HG03571 (cell line): ENCODE measurements at regions not wholly inside any gene's neighbourhood (a gene's known extent, or its start where the extent isn't known, plus 50 kb on each side); places are given as distances from the start of the nearest gene placed in this dataset.

Experiments
- ATAC-seq: cut with Tn5 transposase; IDR thresholded peaks from one replicate; pipeline ENCODE4 v1.9.1; 2021; ENCODE audit not compliant: unreplicated experiment

GRCh38 chr12:88790231-88790630 lies 210.0 kb upstream of the KITLG start:
- no peak for ATAC-seq

- ATAC-seq: no peak
These were observed 203.9 kb upstream of the KITLG start for GRCh38 chr12:88784166-88784565.

DNA sequence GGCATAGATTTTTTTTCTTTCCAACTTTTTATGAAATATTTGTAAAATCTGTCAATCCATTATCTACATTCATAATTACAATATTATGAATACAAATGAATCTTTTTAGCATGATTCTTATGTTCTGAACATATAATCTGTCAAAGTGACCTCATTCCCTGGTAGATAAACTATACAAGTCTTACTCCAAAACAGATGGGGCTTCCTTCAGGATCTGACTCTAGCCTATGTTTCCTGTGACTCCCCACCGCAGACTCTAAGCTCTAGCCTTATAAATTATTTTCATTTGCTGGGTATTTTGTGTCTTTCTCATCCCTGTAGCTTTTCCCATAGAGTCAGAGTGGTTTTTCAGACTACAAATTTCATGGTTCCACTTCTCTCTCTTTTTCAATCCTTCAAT lies 202.1 kb upstream of the KITLG start:
- ATAC-seq: no peak

DNA sequence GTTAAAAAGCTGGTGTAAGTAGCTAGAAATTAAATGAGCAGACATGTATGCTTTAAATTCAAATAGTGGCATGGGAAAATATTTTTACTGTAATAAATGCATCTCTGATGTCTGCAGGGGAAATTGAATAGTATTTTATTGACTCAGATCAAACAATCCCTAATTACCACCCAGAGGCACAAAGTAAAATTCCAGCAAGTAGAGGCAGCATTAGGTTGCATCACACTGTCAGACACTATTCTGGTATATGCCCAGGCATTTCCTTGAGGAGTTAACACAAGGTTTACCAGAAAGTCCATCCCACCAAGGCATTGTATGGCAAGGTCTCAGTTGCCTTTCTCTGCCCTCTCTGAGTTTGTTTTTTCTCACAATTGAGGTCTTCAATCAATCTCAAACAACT lies 201.6 kb upstream of the KITLG start:
- ATAC-seq: no peak

DNA sequence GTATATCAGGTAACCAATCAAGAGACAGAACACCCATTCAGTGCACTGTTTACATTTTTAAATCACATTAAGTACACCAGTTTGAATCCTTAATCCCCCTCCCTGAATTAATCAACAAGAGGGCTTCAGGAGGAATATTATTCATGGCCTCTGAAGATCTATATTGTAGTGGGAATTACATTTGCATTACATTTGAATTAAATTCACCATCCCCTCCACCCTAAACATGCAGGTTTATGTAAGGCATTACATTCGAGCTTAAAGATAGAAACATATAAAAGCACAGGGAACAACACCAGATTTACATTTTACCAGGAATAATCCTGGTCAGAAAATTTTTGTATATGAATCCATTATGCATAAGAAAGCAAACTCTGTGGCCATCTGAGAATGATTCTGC lies 197.8 kb upstream of the KITLG start:
- no peak for ATAC-seq

GRCh38 chr12:88775742-88776151 lies 195.5 kb upstream of the KITLG start:
- ATAC-seq: no peak

GRCh38 chr12:88767699-88768098 lies 187.4 kb upstream of the KITLG start:
- no peak for ATAC-seq

- ATAC-seq: no peak
These were observed 184.7 kb upstream of the KITLG start for GRCh38 chr12:88764781-88765480.

GRCh38 chr12:88763536-88764100 lies 183.3 kb upstream of the KITLG start:
- no peak for ATAC-seq

GRCh38 chr12:88758176-88758575 lies 177.9 kb upstream of the KITLG start:
- ATAC-seq: no peak

DNA sequence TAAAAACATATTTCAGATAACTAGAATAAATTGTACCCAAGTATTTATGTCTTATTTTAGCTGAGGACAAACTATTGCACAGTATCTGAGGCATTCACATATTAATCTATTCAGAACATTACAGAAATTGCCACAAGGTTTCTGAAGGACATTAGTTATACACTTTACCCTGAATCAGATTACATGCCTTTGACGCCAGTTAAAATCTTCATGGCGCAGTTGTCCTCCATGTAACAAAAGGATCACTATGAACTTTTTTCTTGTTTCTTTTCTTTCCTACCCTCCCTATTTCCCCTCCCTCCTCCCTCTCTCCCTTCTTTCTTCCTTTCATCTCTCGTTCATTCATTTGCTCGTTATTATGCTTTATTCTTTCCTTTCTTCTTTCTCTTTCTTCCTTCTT lies 176.6 kb upstream of the KITLG start:
- ATAC-seq: no peak

GRCh38 chr12:88756153-88756552 lies 175.9 kb upstream of the KITLG start:
- no peak for ATAC-seq

- no peak for ATAC-seq
These were observed 173.4 kb upstream of the KITLG start for GRCh38 chr12:88753707-88754106.

- no peak for ATAC-seq
These were observed 172.8 kb upstream of the KITLG start for GRCh38 chr12:88753066-88753465.

GRCh38 chr12:88752183-88752582 lies 171.9 kb upstream of the KITLG start:
- no peak for ATAC-seq

DNA sequence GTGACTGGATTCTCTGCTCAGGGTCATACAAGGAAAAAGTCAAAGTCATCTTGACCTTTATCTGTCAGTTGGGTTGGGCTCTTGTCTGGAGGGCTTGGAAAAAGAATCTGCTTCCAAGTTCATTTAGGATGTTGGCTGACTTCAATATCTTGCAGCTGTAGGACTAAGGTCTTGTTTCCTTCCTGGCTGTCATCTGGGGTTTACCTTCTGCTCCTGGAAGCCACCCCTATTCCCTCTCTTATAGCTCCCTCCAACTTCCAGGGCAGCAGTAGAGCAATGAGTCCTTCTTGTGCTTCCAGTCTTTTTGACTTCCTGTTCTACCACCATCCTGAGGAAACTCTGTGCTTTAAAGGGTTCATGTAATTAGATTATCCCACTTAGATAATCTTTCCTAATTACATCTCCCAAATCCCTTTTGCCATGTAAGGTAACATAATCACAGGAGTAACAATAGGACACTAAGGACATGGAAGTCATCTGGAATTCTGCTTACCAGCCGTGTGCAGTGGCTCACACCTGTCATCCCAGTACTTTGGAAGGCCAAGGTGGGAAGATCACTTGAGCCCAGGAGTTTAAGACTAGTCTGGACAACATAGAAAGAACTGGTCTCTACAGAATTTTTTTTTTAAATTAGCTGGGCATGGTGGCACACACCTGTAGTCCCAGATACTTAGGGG lies 170.7 kb upstream of the KITLG start:
- ATAC-seq: no peak

GRCh38 chr12:88746386-88746785 lies 166.1 kb upstream of the KITLG start:
- no peak for ATAC-seq

- no peak for ATAC-seq
These were observed 163.8 kb upstream of the KITLG start for GRCh38 chr12:88743946-88744685.

DNA sequence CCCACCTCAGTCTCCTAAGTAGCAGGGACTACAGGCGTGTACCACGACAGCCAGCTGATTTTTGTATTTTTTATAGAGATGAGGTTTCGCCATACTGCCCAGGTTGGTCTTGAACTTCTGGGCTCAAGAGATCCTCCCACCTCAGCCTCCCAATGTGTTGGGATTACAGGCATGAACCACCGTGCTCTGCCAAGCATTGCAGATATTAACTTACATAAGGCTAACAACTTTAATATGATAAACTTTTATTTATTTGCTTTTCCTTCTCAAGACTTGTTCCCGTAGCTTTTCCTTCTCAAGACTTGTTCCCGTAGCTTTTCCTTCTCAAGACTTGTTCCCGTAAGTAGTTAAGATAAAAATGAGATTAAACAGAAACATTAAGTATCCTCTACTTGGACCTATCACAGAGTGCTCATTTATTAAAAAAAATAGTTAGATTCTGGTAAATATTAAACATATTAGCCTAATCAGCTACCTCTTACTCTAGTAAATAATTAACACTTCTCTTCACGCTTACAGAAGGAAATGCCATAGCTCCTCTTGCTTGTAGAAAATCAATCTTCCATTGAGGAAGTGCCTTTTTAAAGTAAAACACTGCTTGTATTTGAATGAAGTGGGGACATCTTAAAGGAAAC lies 157.7 kb upstream of the KITLG start:
- no peak for ATAC-seq

GRCh38 chr12:88736031-88736430 lies 155.8 kb upstream of the KITLG start:
- ATAC-seq: no peak

GRCh38 chr12:88733008-88733407 lies 152.7 kb upstream of the KITLG start:
- no peak for ATAC-seq
